Mesendoderm (in vitro differentiated cells): ENCODE measurements at regions not wholly inside any gene's neighbourhood (a gene's known extent, or its start where the extent isn't known, plus 50 kb on each side); places are given as distances from the start of the nearest gene placed in this dataset.
"Not testable (repeated sequence)": the region's sequence is repeated elsewhere in the genome, so short reads cannot be mapped to it uniquely, and the experiment has no call there.

Experiments
- DNase-seq: peaks from one replicate; pipeline ENCODE4 v3.0.0; 2013
- H2AK5ac ChIP-seq: 2 replicates; pipeline ENCODE4 v1.6.1; 2013; ENCODE audit warnings: low read length, inconsistent platforms
- H2BK120ac ChIP-seq: 2 replicates; pipeline ENCODE4 v1.6.1; 2013; ENCODE audit warnings: low read depth, mild to moderate bottlenecking, low read length, moderate library complexity, mixed read lengths
- H2BK15ac ChIP-seq: replicated peaks from 2 replicates; pipeline ENCODE4 v1.6.1; 2013; ENCODE audit warnings: low read depth, mild to moderate bottlenecking, moderate library complexity
- H2BK5ac ChIP-seq: 2 replicates; pipeline ENCODE4 v1.6.1; 2013; ENCODE audit warnings: low read length, inconsistent platforms
- H3K18ac ChIP-seq: 2 replicates; pipeline ENCODE4 v1.6.1; 2013; ENCODE audit warnings: mild to moderate bottlenecking, low read length, mixed read lengths
- H3K23ac ChIP-seq: one replicate; pipeline ENCODE4 v1.6.1; 2013; ENCODE audit warnings: low read length
- H3K27ac ChIP-seq: 2 replicates; pipeline ENCODE4 v1.5.1; 2013; ENCODE audit warnings: low read depth, mild to moderate bottlenecking, inconsistent platforms, low read length, moderate library complexity
- H3K27me3 ChIP-seq: 2 replicates; pipeline ENCODE4 v1.6.1; 2013; ENCODE audit warnings: low read length, control low read depth, mild to moderate bottlenecking, inconsistent platforms; ENCODE audit not compliant: insufficient read depth, poor library complexity
- H3K36me3 ChIP-seq: 2 replicates; pipeline ENCODE4 v1.6.1; 2013; ENCODE audit warnings: low read length, inconsistent platforms; ENCODE audit not compliant: control insufficient read depth, insufficient read depth
- H3K4ac ChIP-seq: one replicate; pipeline ENCODE4 v1.6.1; 2013; ENCODE audit warnings: low read depth, mild to moderate bottlenecking, low read length, moderate library complexity
- H3K4me1 ChIP-seq: 2 replicates; pipeline ENCODE4 v1.6.1; 2013; ENCODE audit warnings: low read depth, low read length, inconsistent platforms; ENCODE audit not compliant: control insufficient read depth
- H3K4me2 ChIP-seq: 2 replicates; pipeline ENCODE4 v1.6.1; 2013; ENCODE audit warnings: low read length
- H3K4me3 ChIP-seq: 2 replicates; pipeline ENCODE4 v1.5.1; 2013; ENCODE audit warnings: mild to moderate bottlenecking, low read length
- H3K56ac ChIP-seq: one replicate; pipeline ENCODE4 v1.6.1; 2013; ENCODE audit warnings: low read length
- H3K79me1 ChIP-seq: 2 replicates; pipeline ENCODE4 v1.6.1; 2013; ENCODE audit warnings: low read length, inconsistent platforms
- H3K79me2 ChIP-seq: 2 replicates; pipeline ENCODE4 v1.6.1; 2013; ENCODE audit warnings: mild to moderate bottlenecking, low read length; ENCODE audit not compliant: control insufficient read depth, insufficient read depth
- H3K9ac ChIP-seq: 2 replicates; pipeline ENCODE4 v1.6.1; 2013; ENCODE audit warnings: low read length, inconsistent platforms
- H4K5ac ChIP-seq: one replicate; pipeline ENCODE4 v1.6.1; 2013; ENCODE audit warnings: low read length
- H4K8ac ChIP-seq: one replicate; pipeline ENCODE4 v1.6.1; 2013; ENCODE audit warnings: low read depth, mild to moderate bottlenecking, control low read depth, low read length, moderate library complexity
- WGBS: extraction: QIAGEN DNeasy Blood & Tissue Kit; methylation state at CpG from one replicate; pipeline ENCODE4 v1.1.7; 2013; ENCODE audit warnings: low lambda C conversion rate, missing lambda C conversion rate; ENCODE audit not compliant: insufficient coverage; ENCODE audit errors: extremely low coverage; 5-methylcytosine and 5-hydroxymethylcytosine counted together

DNA sequence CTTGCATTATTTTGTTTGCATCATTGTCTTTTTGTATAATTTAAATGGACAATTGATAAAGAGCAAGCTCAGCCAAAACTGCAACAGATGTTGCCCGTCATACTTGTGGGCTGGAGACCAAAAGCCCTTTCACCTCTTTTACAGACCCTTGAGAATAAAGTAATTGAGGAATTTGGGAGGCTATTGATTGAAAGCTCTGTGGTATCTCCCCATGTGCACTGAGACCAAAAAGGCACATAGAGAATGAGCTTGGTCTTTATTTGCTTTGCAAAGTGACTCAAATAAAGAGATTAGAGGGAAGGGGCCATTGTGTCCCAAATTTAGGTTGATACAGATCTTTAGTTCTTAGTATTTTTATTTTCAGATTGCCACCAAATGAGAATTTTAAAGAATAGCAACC lies 617.6 kb downstream of the TRHDE start:
- Histone ChIP-seq H3K36me3 (no peaks in the 10 kb centered on the region), H3K56ac (no peak overlapping the region), H3K9ac (no peak overlapping the region), H4K5ac (no peak overlapping the region), H3K4me3 (no peak overlapping the region), H2AK5ac (no peak overlapping the region), H2BK120ac (no peak overlapping the region), H2BK15ac (peak overlapping the region; percentile 96), H3K79me1 (no peaks in the 10 kb centered on the region), H3K4ac (no peak overlapping the region), H2BK5ac (no peak overlapping the region), H3K4me2 (no peak overlapping the region), H3K79me2 (no peaks in the 10 kb centered on the region), H3K27ac (no peak overlapping the region), H3K4me1 (peaks cover 2% of the 10 kb centered on the region), H3K27me3 (no peaks in the 10 kb centered on the region), H4K8ac (no peak overlapping the region), H3K23ac (no peak overlapping the region), H3K18ac (peak overlapping the region; percentile 60)
- no peak for DNase-seq
- WGBS = no CpG with 5 or more reads among the region's 1 CpG

DNA sequence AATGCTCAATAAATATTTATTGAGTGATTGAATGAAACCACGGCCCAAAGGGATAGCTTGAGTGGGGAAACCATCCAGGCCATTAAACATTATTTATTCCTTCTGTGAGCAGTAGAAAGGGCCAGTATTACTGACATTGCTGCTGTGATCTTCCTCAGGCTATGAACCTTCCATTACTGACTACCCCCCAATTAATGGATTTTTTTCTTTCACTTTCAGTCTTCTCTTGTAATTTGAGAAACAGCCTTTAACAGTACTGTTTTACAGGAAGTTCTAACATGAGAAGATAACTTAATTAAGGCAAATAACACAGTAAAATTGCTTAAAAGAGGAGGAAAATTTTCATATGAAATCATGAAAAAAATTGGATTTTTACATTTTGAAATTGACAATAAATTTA lies 629.5 kb downstream of the TRHDE start:
- Histone ChIP-seq H2BK120ac (no peak overlapping the region), H2AK5ac (no peak overlapping the region), H3K36me3 (no peaks in the 10 kb centered on the region), H3K9ac (no peak overlapping the region), H3K79me2 (no peaks in the 10 kb centered on the region), H2BK15ac (no peak overlapping the region), H3K27me3 (no peaks in the 10 kb centered on the region), H3K23ac (no peak overlapping the region), H3K4me2 (no peak overlapping the region), H3K18ac (no peak overlapping the region), H3K4ac (no peak overlapping the region), H2BK5ac (no peak overlapping the region), H4K8ac (no peak overlapping the region), H3K4me1 (no peaks in the 10 kb centered on the region), H4K5ac (no peak overlapping the region), H3K79me1 (no peaks in the 10 kb centered on the region), H3K56ac (no peak overlapping the region), H3K4me3 (no peak overlapping the region), H3K27ac (no peak overlapping the region)
- no CpG with 5 or more reads among the region's 1 CpG for WGBS
- no peak for DNase-seq

DNA sequence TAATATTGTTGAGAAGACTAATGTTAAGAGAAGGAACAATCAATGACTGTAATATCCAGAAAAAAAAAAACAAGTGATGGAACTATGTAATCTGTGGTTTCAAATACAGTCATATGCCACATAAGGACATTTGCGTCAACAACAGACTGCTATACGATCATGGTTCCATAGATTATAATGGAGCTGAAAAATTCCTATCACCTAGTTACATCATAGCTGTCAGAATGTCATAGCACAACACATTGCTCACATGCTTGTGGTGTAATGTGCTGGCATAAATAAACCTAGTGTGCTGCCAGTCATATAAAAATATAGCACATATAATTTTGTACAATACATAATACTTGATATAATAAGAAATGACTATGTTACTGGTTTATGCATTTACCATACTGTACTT lies 653.5 kb downstream of the TRHDE start:
- H3K79me2 ChIP-seq = no peaks in the 10 kb centered on the region
- H3K4ac ChIP-seq = no peak overlapping the region
- no peak overlapping the region for H3K9ac ChIP-seq
- no peak overlapping the region for H3K4me2 ChIP-seq
- H3K27me3 ChIP-seq = no peaks in the 10 kb centered on the region
- H4K8ac ChIP-seq = no peak overlapping the region
- no peak overlapping the region for H3K56ac ChIP-seq
- H3K18ac ChIP-seq = no peak overlapping the region
- no CpG with 5 or more reads among the region's 2 CpGs for WGBS
- no peak overlapping the region for H2BK15ac ChIP-seq
- H3K4me1 ChIP-seq = no peaks in the 10 kb centered on the region
- no peak for DNase-seq
- H4K5ac ChIP-seq = no peak overlapping the region
- no peaks in the 10 kb centered on the region for H3K36me3 ChIP-seq
- H3K23ac ChIP-seq = no peak overlapping the region
- H2BK5ac ChIP-seq = no peak overlapping the region
- H2AK5ac ChIP-seq = no peak overlapping the region
- H3K4me3 ChIP-seq = no peak overlapping the region
- H2BK120ac ChIP-seq = no peak overlapping the region
- no peaks in the 10 kb centered on the region for H3K79me1 ChIP-seq
- no peak overlapping the region for H3K27ac ChIP-seq

DNA sequence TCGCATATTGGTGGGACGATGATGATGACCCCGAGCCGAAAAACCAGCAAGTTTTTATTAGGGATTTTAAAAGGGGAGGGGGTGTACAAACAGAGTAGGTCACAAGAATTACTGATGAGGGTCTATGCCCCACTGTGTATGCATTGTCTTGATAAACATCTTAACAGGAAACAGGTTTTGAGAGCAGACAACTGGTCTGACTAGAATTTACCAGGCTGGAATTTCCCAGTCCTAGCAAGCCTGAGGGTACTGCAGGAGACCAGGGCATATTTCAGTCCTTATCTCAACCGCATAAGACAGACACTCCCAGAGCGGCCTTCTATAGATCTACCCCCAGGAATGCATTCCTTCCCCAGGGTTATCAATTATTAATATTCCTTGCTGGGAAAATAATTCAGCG lies 659.7 kb downstream of the TRHDE start:
- not testable (repeated sequence) for H4K5ac ChIP-seq, H3K27me3 ChIP-seq, H2AK5ac ChIP-seq, H3K79me2 ChIP-seq, H3K4me1 ChIP-seq, H2BK5ac ChIP-seq, H3K23ac ChIP-seq, H3K4me2 ChIP-seq, H3K18ac ChIP-seq, H4K8ac ChIP-seq, DNase-seq, H3K9ac ChIP-seq, H3K79me1 ChIP-seq, H2BK120ac ChIP-seq, H3K36me3 ChIP-seq, H2BK15ac ChIP-seq, H3K56ac ChIP-seq, H3K4ac ChIP-seq, H3K4me3 ChIP-seq, H3K27ac ChIP-seq
- WGBS = no CpG with 5 or more reads among the region's 7 CpGs

DNA sequence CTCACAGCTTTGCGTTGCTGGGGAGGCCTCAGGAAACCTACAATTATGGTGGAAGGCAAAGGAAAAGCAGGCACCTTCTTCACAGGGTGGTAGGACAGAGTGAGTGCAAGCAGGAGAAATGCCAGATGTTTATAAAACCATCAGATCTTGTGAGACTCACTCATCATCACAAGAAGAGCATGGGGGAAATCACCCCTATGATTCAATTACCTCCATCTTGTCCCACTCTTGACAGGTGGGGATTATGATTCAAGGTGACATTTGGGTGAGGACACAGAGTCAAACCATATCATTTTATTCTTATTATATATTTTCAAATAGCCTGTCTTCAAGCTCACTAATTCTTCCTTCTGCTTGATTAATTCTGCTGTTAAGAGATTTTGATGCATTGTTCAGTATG lies 665.3 kb downstream of the TRHDE start:
- WGBS = no CpG with 5 or more reads among the region's 1 CpG
- no peak overlapping the region for H2BK120ac ChIP-seq
- no peak overlapping the region for H3K4me3 ChIP-seq

DNA sequence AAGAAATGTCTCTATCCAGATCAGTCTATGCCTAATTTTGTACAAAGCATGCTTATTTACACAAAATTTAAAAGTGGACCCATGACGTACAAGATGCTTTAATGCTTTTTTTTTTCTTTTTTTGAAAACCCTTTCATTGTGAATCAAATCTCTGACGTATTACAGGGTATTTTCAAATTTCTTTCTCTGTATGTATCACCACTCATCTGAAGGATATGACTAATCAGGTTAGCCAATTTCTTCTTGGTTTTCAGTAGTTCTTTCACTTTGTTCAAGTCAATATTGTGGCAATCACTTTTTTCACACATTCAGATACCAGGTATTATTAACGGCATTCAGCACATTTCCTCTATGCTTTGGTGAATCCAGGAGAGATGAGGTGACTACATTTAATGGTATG lies 685.3 kb downstream of the TRHDE start:
- no peak for DNase-seq
- no peaks in the 10 kb centered on the region for H3K79me2 ChIP-seq
- no peak overlapping the region for H3K4me2 ChIP-seq
- no peaks in the 10 kb centered on the region for H3K27me3 ChIP-seq
- H3K9ac ChIP-seq = no peak overlapping the region
- no peaks in the 10 kb centered on the region for H3K79me1 ChIP-seq
- H4K8ac ChIP-seq = no peak overlapping the region
- H2AK5ac ChIP-seq = no peak overlapping the region
- H3K4me3 ChIP-seq = no peak overlapping the region
- no peak overlapping the region for H3K27ac ChIP-seq
- H3K4ac ChIP-seq = no peak overlapping the region
- no peak overlapping the region for H3K18ac ChIP-seq
- no peak overlapping the region for H3K23ac ChIP-seq
- H2BK120ac ChIP-seq = no peak overlapping the region
- WGBS = no CpG with 5 or more reads among the region's 3 CpGs
- H2BK5ac ChIP-seq = no peak overlapping the region
- no peak overlapping the region for H3K56ac ChIP-seq
- H3K4me1 ChIP-seq = no peaks in the 10 kb centered on the region
- no peak overlapping the region for H4K5ac ChIP-seq
- no peaks in the 10 kb centered on the region for H3K36me3 ChIP-seq
- no peak overlapping the region for H2BK15ac ChIP-seq

More for the DNA sequence above, 665.3 kb downstream of the TRHDE start:
- Histone ChIP-seq H3K79me1 (no peaks in the 10 kb centered on the region), H3K56ac (no peak overlapping the region), H3K4me1 (no peaks in the 10 kb centered on the region), H3K36me3 (no peaks in the 10 kb centered on the region), H3K27ac (no peak overlapping the region), H3K23ac (no peak overlapping the region), H3K27me3 (no peaks in the 10 kb centered on the region), H2AK5ac (no peak overlapping the region), H2BK15ac (no peak overlapping the region), H4K8ac (no peak overlapping the region), H3K9ac (no peak overlapping the region), H2BK5ac (no peak overlapping the region), H3K18ac (no peak overlapping the region), H3K79me2 (no peaks in the 10 kb centered on the region), H4K5ac (no peak overlapping the region), H3K4me2 (no peak overlapping the region), H3K4ac (no peak overlapping the region)
- no peak for DNase-seq
